ENCODE measurements at regions not wholly inside any gene's neighbourhood (a gene's known extent, or its start where the extent isn't known, plus 50 kb on each side); places are given as distances from the start of the nearest gene placed in this dataset.

GRCh38 chr1:112074711-112075110 is 85.2 kb upstream of the KCND3 start:
- Mint-ChIP-seq H3K4me3 (no peak overlapping the region), H3K4me1 (no peaks in the 10 kb centered on the region), H3K9me3 (peaks cover 0 to 5% (median 3%) of the 10 kb centered on the region in 5 donors), H3K36me3 (no peaks in the 10 kb centered on the region), H3K27me3 (peaks cover 4 to 16% of the 10 kb centered on the region in 2 donors), H3K27ac (no peak overlapping the region)
- Histone ChIP-seq H3K27ac (ENCODE audit: low read depth, low read length) (no peak overlapping the region), H3K4me1 (ENCODE audit: insufficient read depth, low read length) (no peaks in the 10 kb centered on the region), H3K4me3 (ENCODE audit: low read length) (no peak overlapping the region), H3K9me3 (ENCODE audit: low read length) (no peaks in the 10 kb centered on the region), H3K36me3 (ENCODE audit: insufficient read depth, low read length) (no peaks in the 10 kb centered on the region), H3K27me3 (ENCODE audit: insufficient read depth, low read length, poor library complexity, severe bottlenecking) (peaks cover 5% of the 10 kb centered on the region)
- DNase-seq: no peak
- CTCF ChIA-PET: no interaction called here
- POLR2A ChIA-PET: no interaction called here

- H3K27me3 Mint-ChIP-seq: peaks cover 2 to 17% of the 10 kb centered on the region in 2 donors
- no peak overlapping the region for H3K4me3 Mint-ChIP-seq
- no peaks in the 10 kb centered on the region for H3K36me3 Mint-ChIP-seq
- Histone ChIP-seq H3K27ac (ENCODE audit: low read depth, low read length) (no peak overlapping the region), H3K9me3 (ENCODE audit: low read length) (no peaks in the 10 kb centered on the region), H3K36me3 (ENCODE audit: insufficient read depth, low read length) (no peaks in the 10 kb centered on the region), H3K27me3 (ENCODE audit: insufficient read depth, low read length, poor library complexity, severe bottlenecking) (peaks cover 5% of the 10 kb centered on the region), H3K4me3 (ENCODE audit: low read length) (no peak overlapping the region), H3K4me1 (ENCODE audit: insufficient read depth, low read length) (no peaks in the 10 kb centered on the region)
- H3K4me1 Mint-ChIP-seq: no peaks in the 10 kb centered on the region
- no peak for DNase-seq
- ChIA-PET POLR2A (no interaction called here), CTCF (no interaction called here)
- H3K27ac Mint-ChIP-seq: no peak overlapping the region
- peaks cover 0 to 5% (median 3%) of the 10 kb centered on the region in 5 donors for H3K9me3 Mint-ChIP-seq
Measured at GRCh38 chr1:112075566-112075965, 86.1 kb upstream of the KCND3 start.

GRCh38 chr1:112079446-112079845 is 90.0 kb upstream of the KCND3 start:
- no peaks in the 10 kb centered on the region for H3K4me1 Mint-ChIP-seq
- DNase-seq: no peak
- peaks cover 4 to 22% of the 10 kb centered on the region in 2 donors for H3K27me3 Mint-ChIP-seq
- Histone ChIP-seq H3K9me3 (ENCODE audit: low read length) (no peaks in the 10 kb centered on the region), H3K27me3 (ENCODE audit: insufficient read depth, low read length, poor library complexity, severe bottlenecking) (no peaks in the 10 kb centered on the region), H3K4me3 (ENCODE audit: low read length) (no peak overlapping the region), H3K27ac (ENCODE audit: low read depth, low read length) (no peak overlapping the region), H3K4me1 (ENCODE audit: insufficient read depth, low read length) (no peaks in the 10 kb centered on the region), H3K36me3 (ENCODE audit: insufficient read depth, low read length) (no peaks in the 10 kb centered on the region)
- no peaks in the 10 kb centered on the region for H3K36me3 Mint-ChIP-seq
- H3K27ac Mint-ChIP-seq: no peak overlapping the region
- H3K4me3 Mint-ChIP-seq: no peak overlapping the region
- H3K9me3 Mint-ChIP-seq: no peaks in the 10 kb centered on the region
- CTCF ChIA-PET: no interaction called here
- POLR2A ChIA-PET: no interaction called here

- H3K27ac ChIP-seq (ENCODE audit: low read depth, low read length): no peak overlapping the region
- no peaks in the 10 kb centered on the region for H3K9me3 ChIP-seq (ENCODE audit: low read length)
- Mint-ChIP-seq H3K27ac (no peak overlapping the region), H3K36me3 (no peaks in the 10 kb centered on the region), H3K9me3 (no peaks in the 10 kb centered on the region), H3K4me3 (no peak overlapping the region), H3K4me1 (no peaks in the 10 kb centered on the region), H3K27me3 (peaks cover 2 to 33% of the 10 kb centered on the region in 2 donors)
- ChIA-PET CTCF (no interaction called here), POLR2A (no interaction called here)
- H3K4me3 ChIP-seq (ENCODE audit: low read length): no peak overlapping the region
- DNase-seq: no peak
- no peaks in the 10 kb centered on the region for H3K27me3 ChIP-seq (ENCODE audit: insufficient read depth, low read length, poor library complexity, severe bottlenecking)
- no peaks in the 10 kb centered on the region for H3K4me1 ChIP-seq (ENCODE audit: insufficient read depth, low read length)
- no peaks in the 10 kb centered on the region for H3K36me3 ChIP-seq (ENCODE audit: insufficient read depth, low read length)
Measured at GRCh38 chr1:112083487-112083886, 94.0 kb upstream of the KCND3 start.

- Histone ChIP-seq H3K27me3 (ENCODE audit: insufficient read depth, low read length, poor library complexity, severe bottlenecking) (peaks cover 8% of the 10 kb centered on the region), H3K27ac (ENCODE audit: low read depth, low read length) (no peak overlapping the region), H3K4me3 (ENCODE audit: low read length) (no peak overlapping the region), H3K4me1 (ENCODE audit: insufficient read depth, low read length) (no peaks in the 10 kb centered on the region), H3K9me3 (ENCODE audit: low read length) (no peaks in the 10 kb centered on the region), H3K36me3 (ENCODE audit: insufficient read depth, low read length) (no peaks in the 10 kb centered on the region)
- Mint-ChIP-seq H3K27ac (no peak overlapping the region), H3K4me1 (no peaks in the 10 kb centered on the region), H3K27me3 (peaks cover 6 to 50% of the 10 kb centered on the region in 2 donors), H3K36me3 (no peaks in the 10 kb centered on the region), H3K4me3 (no peak overlapping the region), H3K9me3 (no peaks in the 10 kb centered on the region)
- no peak for DNase-seq
- ChIA-PET POLR2A (no interaction called here), CTCF (interaction anchor here (0.8 kb wide), 1 partner anchor 277 kb away, joined by 3 read pairs; no protein-coding TSS in a partner anchor)
Measured at GRCh38 chr1:112092656-112093371, 103.3 kb upstream of the KCND3 start.

- Histone ChIP-seq H3K4me3 (ENCODE audit: low read length) (no peak overlapping the region), H3K4me1 (ENCODE audit: insufficient read depth, low read length) (no peaks in the 10 kb centered on the region), H3K9me3 (ENCODE audit: low read length) (no peaks in the 10 kb centered on the region), H3K36me3 (ENCODE audit: insufficient read depth, low read length) (no peaks in the 10 kb centered on the region), H3K27ac (ENCODE audit: low read depth, low read length) (no peak overlapping the region), H3K27me3 (ENCODE audit: insufficient read depth, low read length, poor library complexity, severe bottlenecking) (peaks cover 8% of the 10 kb centered on the region)
- POLR2A ChIA-PET: no interaction called here
- Mint-ChIP-seq H3K27me3 (peaks cover 6 to 46% of the 10 kb centered on the region in 2 donors), H3K4me3 (no peak overlapping the region), H3K27ac (no peak overlapping the region), H3K4me1 (no peaks in the 10 kb centered on the region), H3K9me3 (no peaks in the 10 kb centered on the region), H3K36me3 (no peaks in the 10 kb centered on the region)
- DNase-seq: no peak
- CTCF ChIA-PET: interaction anchor here (0.8 kb wide), 1 partner anchor 277 kb away, joined by 3 read pairs; no protein-coding TSS in a partner anchor
Measured at GRCh38 chr1:112093372-112093694, 103.9 kb upstream of the KCND3 start.

- Histone ChIP-seq H3K27me3 (ENCODE audit: insufficient read depth, low read length, poor library complexity, severe bottlenecking) (no peaks in the 10 kb centered on the region), H3K36me3 (ENCODE audit: insufficient read depth, low read length) (no peaks in the 10 kb centered on the region), H3K27ac (ENCODE audit: low read depth, low read length) (no peak overlapping the region), H3K9me3 (ENCODE audit: low read length) (no peaks in the 10 kb centered on the region), H3K4me1 (ENCODE audit: insufficient read depth, low read length) (no peaks in the 10 kb centered on the region), H3K4me3 (ENCODE audit: low read length) (no peak overlapping the region)
- H3K36me3 Mint-ChIP-seq: no peaks in the 10 kb centered on the region
- DNase-seq: no peak
- H3K27me3 Mint-ChIP-seq: peaks cover 6 to 25% of the 10 kb centered on the region in 2 donors
- ChIA-PET CTCF (no interaction called here), POLR2A (no interaction called here)
- no peak overlapping the region for H3K27ac Mint-ChIP-seq
- H3K4me3 Mint-ChIP-seq: no peak overlapping the region
- no peaks in the 10 kb centered on the region for H3K9me3 Mint-ChIP-seq
- no peaks in the 10 kb centered on the region for H3K4me1 Mint-ChIP-seq
Measured at GRCh38 chr1:112099979-112100378, 110.5 kb upstream of the KCND3 start.

GRCh38 chr1:112105557-112105956 is 116.1 kb upstream of the KCND3 start:
- no peak overlapping the region for H3K4me3 ChIP-seq (ENCODE audit: low read length)
- no peak overlapping the region for H3K4me3 Mint-ChIP-seq
- POLR2A ChIA-PET: no interaction called here
- no peak for DNase-seq
- H3K4me1 ChIP-seq (ENCODE audit: insufficient read depth, low read length): no peaks in the 10 kb centered on the region
- H3K27ac ChIP-seq (ENCODE audit: low read depth, low read length): no peak overlapping the region
- CTCF ChIA-PET: no interaction called here
- H3K9me3 Mint-ChIP-seq: peaks cover 0 to 2% (median 0%) of the 10 kb centered on the region in 5 donors
- no peaks in the 10 kb centered on the region for H3K27me3 ChIP-seq (ENCODE audit: insufficient read depth, low read length, poor library complexity, severe bottlenecking)
- H3K4me1 Mint-ChIP-seq: no peaks in the 10 kb centered on the region
- H3K36me3 Mint-ChIP-seq: no peaks in the 10 kb centered on the region
- H3K9me3 ChIP-seq (ENCODE audit: low read length): no peaks in the 10 kb centered on the region
- H3K27ac Mint-ChIP-seq: no peak overlapping the region
- peaks cover under 1 to 37% of the 10 kb centered on the region in 2 donors for H3K27me3 Mint-ChIP-seq
- H3K36me3 ChIP-seq (ENCODE audit: insufficient read depth, low read length): no peaks in the 10 kb centered on the region

Data from CD8-positive, alpha-beta memory T cell (primary cell).